Gastrocnemius medialis (tissue), 4 donors: ENCODE measurements at regions not wholly inside any gene's neighbourhood (a gene's known extent, or its start where the extent isn't known, plus 50 kb on each side); places are given as distances from the start of the nearest gene placed in this dataset.

Experiments used
- CTCF ChIP-seq, 5 experiments: fragments of 450-650 bp in 3 of 5; fragments of 200-600 bp in 2 of 5; sonication (generic) in 2 of 5; IDR thresholded peaks in 4 of 5; conservative IDR thresholded peaks in 1 of 5; 1 replicate in 4 of 5; 2 replicates in 1 of 5; pipeline ENCODE4 v1.5.1; 2016 to 2019; ENCODE audit warnings: antibody characterized with exemption in 5 of 5, mild to moderate bottlenecking in 3 of 5, moderate library complexity in 3 of 5
- POLR2A ChIP-seq, 2 donors: fragments of 450-650 bp; IDR thresholded peaks; one replicate each; pipeline ENCODE4 v1.6.1; 2017; ENCODE audit warnings: antibody characterized with exemption in 2 of 2, mild to moderate bottlenecking in 2 of 2, moderate library complexity in 2 of 2

- no peak for TF ChIP-seq CTCF (IDR thresholded peaks at IDR 0.05 in 4 of 5, conservative IDR thresholded peaks at IDR 0.05 in 1 of 5)
- no peak for TF ChIP-seq POLR2A (IDR thresholded peaks at IDR 0.05)
Observed at GRCh38 chr5:135632798-135633197, 54.0 kb upstream of the CXCL14 start.
